ENCODE measurements at regions not wholly inside any gene's neighbourhood (a gene's known extent, or its start where the extent isn't known, plus 50 kb on each side); places are given as distances from the start of the nearest gene placed in this dataset.

DNA sequence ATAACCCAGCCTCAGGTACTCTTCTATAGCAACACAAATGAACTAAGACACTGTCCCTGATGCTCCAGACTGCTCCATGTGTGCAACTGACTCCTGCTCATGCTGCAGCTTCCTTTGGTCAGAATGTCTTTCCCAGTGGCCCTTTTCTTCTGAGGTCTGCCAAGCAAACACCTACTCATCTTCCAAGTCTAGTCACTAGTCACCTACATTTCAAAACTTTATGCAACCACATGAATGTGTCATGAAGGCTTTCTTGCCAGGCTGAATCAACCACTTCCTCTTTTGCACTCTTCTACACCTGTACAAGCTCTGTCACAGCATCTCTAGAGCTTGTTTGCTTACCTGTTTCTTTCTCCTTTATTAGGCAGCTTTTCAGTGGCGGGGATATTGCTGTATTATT is 75.8 kb downstream of the LSMEM1 start:
- TF ChIP-seq, protein P1, sequence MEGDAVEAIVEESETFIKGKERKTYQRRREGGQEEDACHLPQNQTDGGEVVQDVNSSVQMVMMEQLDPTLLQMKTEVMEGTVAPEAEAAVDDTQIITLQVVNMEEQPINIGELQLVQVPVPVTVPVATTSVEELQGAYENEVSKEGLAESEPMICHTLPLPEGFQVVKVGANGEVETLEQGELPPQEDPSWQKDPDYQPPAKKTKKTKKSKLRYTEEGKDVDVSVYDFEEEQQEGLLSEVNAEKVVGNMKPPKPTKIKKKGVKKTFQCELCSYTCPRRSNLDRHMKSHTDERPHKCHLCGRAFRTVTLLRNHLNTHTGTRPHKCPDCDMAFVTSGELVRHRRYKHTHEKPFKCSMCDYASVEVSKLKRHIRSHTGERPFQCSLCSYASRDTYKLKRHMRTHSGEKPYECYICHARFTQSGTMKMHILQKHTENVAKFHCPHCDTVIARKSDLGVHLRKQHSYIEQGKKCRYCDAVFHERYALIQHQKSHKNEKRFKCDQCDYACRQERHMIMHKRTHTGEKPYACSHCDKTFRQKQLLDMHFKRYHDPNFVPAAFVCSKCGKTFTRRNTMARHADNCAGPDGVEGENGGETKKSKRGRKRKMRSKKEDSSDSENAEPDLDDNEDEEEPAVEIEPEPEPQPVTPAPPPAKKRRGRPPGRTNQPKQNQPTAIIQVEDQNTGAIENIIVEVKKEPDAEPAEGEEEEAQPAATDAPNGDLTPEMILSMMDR (IDR thresholded peaks at IDR 0.05), result no peak
- no peak for TF ChIP-seq EP300 (IDR thresholded peaks at IDR 0.05)
- no peak for TF ChIP-seq POLR2A (IDR thresholded peaks at IDR 0.05; ENCODE audit: low read depth)
